SHP77 treated with DMSO at 0.1 percent for 48 hours (cell line): ENCODE measurements at regions not wholly inside any gene's neighbourhood (a gene's known extent, or its start where the extent isn't known, plus 50 kb on each side); places are given as distances from the start of the nearest gene placed in this dataset.
"Not testable (repeated sequence)": the region's sequence is repeated elsewhere in the genome, so short reads cannot be mapped to it uniquely, and the experiment has no call there.

ENCODE experiments used
- DNase-seq: peaks from one replicate; lab custom pipeline; 2025; lab: John Stamatoyannopoulos, UW

DNA sequence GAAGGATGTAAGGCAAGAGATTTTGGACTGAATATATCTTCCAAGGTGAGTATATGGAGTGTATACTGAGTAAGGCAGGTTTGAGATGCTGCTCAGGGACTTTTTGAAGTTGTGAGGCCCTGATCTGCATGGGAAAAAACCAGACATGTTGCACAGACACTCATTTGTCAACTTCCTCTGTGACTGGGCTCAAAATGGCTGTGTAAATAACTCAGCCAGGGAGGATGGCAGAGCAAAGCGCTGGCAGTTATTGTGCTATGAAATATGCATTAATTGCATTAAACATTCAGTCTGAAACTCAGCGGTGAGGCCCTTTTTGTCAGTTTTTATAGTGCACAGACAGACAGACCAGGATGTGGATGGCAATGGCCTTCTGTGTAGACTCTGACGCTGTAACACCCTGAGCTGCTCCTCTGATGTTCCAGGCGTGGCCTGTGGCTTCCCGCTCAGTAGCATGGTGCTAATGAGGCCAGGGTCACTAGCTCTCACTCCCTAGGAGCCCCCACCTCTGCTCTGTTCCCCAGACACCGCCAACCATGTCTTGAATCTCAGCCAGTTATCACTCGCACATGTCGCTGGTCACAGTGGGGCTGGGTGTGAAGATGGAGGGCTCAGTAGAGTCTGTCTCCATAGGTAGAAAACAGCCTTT lies 307.0 kb upstream of the PROX1 start:
- DNase-seq = no peak

DNA sequence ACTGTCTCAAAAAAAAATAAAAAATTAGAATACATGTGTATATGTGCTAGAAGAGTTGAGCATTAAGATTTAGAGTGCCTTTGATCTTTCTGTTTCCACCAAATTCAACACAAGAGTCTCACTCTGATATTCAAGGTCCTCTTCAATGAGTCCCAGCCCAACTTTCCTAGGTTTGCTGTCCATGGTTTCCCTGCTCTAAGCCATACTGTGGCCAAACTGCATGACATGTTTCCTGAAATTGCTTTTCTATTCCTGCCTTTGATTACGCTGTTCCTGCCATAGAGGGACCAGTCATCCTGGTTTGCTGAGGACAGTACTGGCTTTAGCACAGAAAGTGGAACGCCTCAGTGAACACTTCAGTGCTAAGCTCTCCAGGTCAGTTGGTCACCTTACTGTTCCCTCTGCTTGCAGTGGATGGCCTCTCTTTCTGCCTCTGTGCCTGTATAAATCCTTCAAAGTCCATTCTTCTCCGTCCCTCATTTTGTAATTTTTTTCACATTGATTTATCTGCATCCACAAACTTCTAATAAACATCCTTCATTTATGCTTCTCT lies 305.9 kb upstream of the PROX1 start:
- no peak for DNase-seq

DNA sequence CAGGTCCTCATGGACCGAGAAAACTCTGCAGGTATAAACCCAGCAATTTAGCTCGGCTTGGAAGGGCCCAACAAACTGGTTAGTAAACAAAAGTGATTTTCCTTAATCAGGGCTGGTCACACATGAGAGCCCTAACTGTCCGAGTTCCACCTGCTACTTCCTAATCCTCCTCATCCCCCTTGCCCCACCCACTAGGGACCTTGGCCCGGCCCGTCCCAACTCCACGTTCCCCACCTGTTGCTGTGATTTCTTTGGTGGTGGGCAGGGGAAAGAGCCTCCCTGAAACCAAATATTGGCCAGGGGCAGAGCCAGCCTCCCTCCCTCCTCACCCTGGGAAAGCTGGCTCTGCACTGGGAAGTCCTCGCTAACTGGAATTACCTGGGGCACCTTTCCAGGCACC lies 304.2 kb upstream of the PROX1 start:
- no peak for DNase-seq

DNA sequence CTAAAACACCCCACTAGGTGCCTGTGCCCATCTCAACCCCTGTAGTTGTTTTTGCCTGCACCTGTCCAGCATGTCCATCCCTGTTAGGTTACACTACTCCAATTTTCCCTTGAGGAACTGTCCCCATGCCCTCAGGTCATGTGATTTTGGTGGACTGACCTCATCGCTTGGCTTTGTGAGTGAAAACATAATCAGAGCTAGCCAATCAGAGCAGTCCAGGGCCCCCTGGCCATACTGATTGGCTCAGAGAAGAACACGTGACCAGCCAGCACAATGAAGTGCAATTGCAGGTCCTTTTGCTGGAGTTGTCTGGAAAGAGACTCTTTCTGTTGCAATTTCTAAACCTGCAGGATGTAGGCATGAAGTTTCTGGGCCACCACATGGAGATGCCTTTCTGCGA lies 303.3 kb upstream of the PROX1 start:
- DNase-seq = no peak

DNA sequence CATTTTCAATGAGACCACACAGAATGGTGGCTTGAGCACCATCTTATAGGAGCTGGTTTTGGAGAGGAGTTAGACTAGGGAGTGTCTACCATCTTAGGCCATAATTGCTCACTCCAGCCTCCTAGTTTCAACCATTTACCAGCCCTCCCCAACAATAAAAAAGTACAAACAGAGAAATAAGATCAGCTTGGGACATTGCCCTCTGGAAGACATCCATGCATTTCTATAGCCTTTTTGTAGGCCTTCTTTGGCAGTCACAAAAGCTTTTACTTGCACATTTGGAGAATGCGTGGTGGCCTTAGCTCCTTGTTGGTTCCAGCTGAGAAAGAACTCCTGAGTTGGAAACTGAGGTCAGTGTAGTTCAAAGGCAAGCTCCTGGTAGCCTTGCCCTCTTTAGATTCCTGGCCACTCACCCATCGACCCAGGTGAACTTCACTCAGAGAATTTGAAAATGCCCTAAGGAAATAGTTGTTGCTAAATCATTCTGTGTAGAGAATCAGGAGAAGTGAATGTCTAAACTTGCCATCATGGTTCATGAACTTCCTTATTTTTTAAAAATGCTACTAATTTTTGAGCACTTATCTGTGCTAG lies 301.7 kb upstream of the PROX1 start:
- DNase-seq = no peak

DNA sequence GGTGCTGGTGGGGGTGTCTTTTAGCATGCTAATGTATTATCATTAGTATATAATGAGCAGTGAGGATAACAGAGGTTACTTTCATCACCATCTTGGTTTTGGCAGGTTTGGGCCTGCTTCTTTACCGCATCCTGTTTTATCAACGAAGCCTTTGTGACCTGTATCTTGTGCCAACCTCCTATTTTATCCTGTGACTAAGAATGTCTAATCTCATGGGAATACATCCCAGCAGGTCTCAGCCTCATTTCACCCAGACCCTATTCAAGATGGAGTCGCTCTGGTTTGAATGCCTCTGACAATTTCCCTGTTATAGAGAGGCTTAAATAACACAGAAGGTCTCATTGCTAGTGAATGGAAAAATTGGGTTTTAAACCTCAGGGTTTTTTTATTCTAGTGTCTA lies 300.8 kb upstream of the PROX1 start:
- no peak for DNase-seq

DNA sequence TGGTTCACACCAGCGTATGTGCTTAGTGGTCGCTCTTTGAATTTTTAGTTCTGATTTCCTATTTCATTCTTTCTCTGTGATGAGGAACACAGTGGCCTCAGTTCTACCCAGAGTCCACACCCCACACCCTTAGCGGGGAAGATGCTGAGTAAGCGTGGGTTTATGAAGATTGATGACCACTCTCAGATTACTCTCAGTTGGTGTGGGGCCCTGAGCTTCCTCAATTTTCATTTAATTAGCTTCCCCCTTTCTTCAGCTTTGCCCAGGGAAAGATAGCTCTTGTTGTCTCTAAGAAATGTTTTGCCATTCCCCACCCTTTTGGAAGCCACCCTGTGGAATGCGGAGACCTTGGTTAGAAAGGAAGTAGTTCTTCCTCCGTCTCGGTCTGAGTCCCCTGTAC lies 299.9 kb upstream of the PROX1 start:
- no peak for DNase-seq

DNA sequence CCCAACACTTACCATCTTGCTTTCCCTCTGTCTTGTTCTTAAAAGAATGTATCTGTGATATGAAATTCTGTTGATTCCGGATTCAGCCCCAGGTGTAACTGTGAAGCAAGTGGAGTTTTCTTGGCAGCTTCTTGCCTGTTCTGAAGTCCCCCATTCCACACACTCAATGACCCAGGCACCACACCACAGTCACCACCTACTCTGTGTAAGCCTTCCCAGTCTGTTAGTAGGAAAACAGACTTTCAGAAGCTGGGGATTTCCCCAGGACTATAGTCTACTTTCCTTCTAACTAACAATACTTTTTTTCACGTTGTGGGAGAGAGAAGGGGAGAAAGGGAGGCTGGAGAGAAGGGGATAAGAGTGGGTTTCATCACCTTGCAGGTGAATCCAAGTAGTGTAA lies 299.1 kb upstream of the PROX1 start:
- no peak for DNase-seq

DNA sequence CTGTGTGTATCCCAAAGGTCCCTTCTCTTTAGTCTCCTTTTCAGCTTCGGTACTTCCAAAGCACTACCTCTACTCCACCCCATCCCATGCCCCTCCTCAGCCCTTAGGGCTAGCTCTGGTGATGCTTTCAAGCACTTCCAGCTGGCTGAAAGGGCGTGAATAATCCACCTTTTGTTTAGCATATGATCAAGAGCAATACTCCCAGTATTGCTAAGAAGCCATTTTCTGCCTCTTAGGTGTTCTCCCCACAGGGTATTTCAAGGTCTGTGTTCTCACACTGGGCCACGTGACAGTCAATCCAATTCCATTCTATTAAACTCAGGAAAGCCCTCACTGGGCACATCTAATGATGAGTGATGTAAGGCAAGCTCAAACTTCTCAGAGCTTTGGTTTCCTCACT lies 298.5 kb upstream of the PROX1 start:
- no peak for DNase-seq

DNA sequence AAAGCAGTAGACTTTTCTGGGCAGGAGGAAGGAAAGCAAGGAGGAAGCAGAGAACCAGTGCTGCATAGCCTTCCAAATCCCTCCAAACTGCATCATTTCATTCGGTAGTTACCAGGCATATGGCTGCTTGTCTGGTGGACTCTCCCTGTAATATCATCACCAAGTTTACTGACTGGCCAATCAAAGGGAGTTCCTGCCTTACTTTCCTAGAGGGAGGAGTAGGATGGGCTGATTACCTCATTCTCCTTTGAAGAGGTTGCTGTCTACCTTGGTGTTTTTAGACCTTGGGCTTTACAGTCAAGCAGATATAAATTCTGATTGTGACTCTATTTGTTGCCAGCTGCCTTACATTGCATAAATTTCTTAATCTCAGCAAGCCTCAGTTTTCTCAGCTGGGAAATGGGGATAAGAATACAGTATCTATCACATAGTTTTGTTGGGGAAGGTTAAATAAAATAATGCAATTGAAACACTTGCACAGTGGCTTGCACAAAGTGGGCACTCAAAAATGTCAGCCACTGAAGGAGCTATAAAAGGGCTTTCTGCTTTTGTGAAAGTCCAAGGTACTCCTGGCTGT lies 297.3 kb upstream of the PROX1 start:
- no peak for DNase-seq

DNA sequence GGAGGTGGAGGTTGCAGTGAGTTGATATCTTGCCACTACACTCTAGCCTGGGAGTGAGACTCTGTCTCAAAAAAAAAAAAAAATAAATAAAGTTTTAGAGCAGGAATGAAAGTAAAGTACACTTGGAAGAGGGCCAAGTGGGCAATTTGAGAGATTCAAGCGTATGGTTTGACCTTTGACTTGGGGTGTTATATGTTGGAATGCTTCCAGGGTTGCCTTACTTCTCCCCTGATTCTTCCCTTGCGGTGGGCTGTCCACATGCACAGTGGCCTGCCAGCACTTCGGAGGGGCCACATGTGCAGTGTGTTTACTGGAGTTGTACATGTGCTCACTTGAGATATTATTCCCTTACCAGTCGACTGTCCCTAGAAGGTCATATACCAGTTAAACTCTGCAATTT lies 295.5 kb upstream of the PROX1 start:
- no peak for DNase-seq

DNA sequence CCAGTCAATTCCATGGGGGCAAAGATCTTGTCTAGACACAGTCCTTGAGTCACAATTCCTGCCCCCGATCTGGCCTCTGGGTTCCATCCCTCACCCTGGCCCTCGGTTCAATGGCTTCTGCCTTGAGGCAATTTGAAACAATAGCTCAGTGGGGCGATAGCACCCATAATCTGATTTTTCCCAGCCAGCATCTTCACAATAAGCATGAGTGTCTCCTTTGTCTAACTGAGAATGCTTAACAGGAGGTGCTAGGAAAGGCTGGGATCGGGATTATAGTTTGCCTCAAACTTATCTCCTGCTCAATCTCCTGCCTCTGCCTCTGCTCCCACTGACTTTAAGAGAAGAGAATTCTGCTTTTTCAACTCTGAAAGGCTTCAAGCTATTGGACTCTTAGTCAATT lies 293.9 kb upstream of the PROX1 start:
- DNase-seq = no peak

DNA sequence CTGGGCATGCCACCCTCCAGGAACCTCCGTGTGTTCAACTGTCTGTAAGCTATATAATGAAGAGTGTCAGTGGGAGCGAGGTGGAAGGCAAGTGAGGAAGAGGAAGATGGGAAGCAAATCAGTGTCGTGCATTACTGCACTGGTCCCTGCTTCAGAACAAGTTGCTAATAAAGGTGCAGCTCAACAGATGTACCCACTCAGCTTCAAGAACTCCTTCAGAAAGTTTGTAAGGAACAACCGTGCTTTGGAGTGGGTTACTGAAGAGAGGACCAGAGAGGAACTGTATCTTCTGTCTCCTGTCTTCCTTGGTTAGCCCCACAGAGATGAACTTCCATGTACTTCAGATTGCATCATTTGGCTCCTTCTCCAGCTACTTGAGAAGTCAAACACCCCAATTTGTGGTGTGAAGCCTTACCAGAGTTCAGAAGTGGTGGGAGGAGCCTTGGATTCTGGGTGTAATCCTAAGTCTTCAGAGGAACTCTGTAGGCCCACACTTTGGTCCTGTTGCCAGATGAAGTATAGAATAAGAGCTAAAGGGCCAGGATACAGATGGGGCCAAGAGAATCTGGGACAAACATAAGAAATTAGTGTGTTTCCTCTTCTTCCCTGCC lies 290.5 kb upstream of the PROX1 start:
- no peak for DNase-seq

DNA sequence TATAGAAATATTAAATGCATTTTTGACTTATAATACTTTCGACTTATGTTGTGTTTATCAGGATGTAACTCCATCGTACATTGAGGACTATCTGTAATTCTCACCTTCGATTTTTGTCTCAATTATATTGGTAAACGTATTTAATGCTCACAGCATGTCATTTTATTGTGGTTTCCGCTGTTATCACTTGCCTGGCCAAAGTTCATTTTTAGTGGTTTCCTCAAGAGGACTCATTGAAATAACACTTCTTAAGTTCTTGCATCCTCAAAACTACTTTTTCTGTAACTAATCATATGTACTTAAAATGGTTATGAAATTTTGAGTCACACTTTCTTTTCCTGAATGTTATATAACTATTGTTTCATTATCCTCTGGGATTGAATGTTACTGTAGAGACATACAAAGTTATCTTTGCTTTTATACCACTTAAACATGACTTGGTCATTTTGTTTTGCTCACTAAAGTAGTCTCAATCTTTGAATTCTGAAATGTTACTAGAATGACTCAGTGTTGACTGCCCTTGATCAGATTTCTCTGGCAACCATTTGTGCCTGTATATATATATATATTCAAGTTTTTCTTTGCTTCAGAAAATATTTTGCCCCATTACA lies 289.6 kb upstream of the PROX1 start:
- no peak for DNase-seq

DNA sequence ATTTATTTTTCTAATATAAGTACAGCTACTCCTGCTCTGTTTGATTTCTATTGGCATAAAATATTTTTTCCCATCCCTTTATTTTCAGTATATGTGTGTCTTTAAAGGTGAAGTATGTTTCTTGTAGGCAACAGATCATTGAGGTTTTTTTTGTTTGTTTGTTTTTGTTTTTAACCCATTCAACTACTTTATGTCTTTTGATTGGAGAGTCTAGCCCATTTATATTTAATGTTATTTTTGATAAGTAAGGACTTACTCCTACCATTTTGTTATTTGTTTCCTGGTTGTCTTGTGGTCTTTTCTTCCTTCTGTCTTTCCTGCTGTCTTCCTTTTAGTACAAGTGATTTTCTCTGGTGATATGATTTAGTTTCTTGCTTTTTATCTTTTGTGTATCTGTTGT lies 285.1 kb upstream of the PROX1 start:
- DNase-seq = no peak

DNA sequence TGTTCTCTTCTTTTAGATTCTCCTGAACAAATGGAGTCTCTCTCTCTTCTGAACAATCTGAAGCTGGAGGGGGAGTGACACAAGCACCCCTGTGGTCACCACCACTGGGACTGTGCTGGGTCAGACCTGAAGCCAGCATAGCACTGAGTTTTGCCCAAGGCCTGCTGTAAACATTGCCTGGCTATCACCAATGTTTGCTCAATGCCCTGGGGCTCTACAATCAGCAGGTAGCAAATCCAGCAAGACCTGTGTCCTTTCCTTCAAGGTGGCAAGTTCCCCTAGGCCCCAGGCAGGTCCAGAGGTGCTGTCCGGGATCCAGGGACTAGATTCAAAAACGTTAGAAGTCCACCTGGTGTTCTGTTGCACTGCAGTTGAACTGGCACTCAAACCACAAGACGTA lies 282.8 kb upstream of the PROX1 start:
- no peak for DNase-seq

DNA sequence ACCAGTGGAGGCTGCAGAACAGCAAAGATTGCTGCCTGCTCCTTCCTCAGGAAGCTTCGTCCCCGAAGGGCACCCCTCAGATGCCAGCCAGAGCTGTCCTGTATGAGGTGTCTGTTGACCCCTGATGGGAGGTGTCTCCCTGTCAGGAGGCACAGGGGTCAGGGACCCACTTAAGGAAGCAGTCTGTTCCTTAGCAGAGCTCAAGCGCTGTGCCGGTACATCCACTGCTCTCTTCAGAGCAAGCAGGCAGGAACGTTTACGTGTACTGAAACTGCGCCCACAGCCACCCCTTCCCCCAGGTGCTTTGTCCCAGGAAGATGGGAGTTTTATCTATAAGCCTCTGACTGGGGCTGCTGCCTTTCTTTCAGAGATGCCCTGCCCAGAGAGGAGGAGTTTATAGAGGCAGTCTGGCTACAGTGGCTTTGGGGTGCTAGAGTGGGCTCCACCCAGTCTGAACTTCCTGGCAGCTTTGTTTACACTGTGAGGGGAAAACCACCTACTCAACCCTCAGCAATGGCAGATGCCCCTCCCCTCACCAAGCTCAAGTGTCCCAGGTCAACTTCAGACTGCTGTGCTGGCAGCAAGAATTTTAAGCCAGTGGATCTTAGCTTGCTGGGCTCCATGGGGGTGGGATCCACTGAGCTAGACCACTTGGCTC lies 275.8 kb upstream of the PROX1 start:
- DNase-seq = not testable (repeated sequence)

DNA sequence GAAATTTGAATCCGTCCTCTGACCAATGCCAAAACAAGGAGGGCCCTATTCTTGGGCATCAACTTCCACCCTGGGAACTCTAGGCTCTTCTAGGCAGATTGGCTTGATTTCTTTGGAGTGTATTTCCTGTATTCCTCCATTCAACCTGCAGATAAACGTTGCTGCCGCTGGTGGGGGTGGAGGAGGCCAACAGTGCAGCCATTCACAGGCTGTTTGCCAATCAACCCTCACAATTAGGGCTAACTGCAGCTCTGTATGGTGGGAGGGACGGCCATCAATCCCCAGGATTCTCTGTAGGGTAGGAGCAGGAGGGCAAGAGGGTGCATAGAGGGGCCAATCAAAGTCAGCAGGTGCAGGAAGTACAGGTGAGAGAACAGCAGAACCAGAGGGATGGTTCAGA lies 273.1 kb upstream of the PROX1 start:
- DNase-seq = no peak

DNA sequence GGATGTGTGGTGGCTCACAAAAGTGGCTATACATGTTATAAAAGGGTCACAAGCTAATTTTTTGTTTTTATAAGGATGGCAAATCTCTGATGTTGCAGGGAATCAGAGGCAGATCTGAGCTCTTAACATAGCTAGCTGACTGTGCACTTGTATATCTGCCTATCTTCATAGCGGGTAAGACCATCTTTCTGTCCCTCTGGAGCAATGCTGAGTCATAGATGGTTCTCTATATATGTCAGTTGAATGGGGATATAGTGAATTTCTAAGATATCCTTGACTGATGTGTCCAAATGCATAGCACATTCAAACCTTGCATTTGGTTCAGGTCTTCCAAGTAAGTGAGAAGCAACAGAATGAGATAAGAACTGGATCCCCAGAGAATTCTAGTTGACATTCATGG lies 272.6 kb upstream of the PROX1 start:
- DNase-seq = no peak

DNA sequence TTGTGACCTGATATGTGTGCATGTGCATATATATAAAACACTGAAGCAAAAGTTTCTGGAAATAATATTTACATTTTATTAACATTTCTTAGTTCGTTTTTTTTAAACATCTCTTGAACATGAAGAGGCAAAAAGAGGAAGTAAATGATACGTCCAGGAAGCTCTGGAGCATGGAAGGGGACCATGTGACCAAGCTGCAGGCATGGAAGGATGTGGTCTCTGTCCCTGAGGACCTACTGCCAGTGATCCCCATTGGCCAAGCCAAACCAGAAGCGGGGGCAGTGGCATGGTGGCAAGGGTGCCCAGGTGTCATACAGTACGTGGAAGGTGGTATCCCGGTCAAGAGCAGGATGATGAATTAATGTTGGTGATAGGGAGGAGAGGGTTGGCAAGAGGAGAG lies 268.3 kb upstream of the PROX1 start:
- DNase-seq = no peak

DNA sequence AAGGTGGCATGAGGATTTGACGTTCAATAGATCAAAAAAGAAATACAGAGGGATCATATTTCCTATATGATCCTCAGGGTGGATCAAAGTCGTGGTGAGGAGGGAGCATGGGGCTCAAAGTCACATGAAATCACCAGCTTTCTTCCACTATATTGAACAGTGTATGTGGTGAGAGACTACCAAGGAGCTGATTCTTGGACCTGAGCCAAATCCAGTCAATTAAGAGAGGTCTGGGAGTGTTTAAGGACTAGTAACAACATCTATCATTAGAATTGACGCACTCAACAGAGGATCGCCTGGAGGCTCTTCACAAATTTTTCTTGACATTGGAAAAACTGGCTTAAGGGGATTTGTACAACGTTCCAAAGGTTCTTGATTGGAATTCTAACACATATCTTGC lies 267.7 kb upstream of the PROX1 start:
- no peak for DNase-seq

DNA sequence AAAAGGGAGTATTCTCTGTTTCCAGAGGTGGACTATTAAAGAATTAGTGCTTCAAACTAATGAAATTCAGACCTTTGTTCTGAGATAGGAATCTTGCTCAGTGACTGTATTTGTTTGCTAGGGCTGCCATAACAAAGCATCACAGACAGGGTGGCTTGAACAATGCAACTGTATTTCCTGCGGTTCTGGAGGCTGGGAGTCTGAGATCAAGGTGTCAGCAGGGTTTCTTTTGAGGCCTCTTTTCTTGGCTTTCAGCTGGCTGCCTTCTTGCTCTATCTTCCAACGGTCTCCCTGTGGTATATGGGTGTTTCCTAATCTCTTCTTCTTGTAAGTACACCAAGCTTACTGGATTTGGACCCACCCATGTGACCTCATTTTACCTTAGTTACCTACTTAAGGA lies 264.6 kb upstream of the PROX1 start:
- no peak for DNase-seq
